ENCODE measurements at regions not wholly inside any gene's neighbourhood (a gene's known extent, or its start where the extent isn't known, plus 50 kb on each side); places are given as distances from the start of the nearest gene placed in this dataset.

DNA sequence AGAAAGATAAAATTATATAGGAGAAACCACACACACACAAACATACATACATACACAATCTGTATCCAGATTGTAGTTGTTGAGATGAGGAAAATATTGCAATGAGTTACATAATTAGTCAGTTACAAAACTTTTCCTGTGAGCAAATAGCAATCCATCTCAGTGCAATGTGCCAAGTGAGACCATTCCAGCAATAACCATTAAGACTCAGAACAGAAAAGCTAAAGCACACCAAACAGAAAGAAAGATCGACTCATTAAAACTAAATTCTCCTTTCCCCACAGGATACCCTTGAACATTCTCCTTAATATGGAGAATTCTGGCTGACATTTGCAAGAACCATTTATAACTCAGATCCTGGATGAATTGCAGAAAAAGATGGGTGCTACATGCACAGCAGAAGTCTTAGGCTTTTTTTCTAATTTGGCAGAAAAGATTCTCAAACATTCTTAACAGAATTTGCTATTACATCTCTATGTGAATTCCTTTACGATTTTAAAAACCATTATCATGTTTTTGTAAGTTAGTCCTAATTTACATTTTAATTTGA is 1341.2 kb upstream of the SPRY2 start:
- DNase-seq (ENCODE audit: low read depth in 2 of 2): no peak

- DNase-seq (ENCODE audit: low read depth in 2 of 2): no peak
Observed at GRCh38 chr13:81677857-81678256, 1336.9 kb upstream of the SPRY2 start.

DNA sequence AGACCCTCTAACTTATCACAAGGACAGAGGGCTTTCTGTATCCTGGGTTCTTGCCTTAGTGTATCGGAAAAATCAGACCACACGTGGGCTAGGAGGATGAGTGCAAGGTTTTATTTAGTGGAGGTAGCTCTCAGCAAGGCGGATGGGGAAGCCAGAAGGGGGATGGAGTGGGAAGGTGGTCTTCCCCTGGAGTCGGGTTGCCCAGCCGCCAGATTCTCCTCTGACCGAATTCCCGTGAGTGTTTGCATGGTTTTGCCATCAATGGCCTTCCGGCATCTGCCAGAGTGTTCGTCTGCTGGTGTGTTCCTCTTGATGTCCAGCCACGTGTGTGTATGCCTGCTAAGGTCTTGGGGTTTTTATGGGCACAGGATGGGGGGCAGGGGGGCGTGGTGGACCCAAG is 1335.1 kb upstream of the SPRY2 start:
- no peak for DNase-seq (ENCODE audit: low read depth in 2 of 2)

GRCh38 chr13:81671064-81671463 is 1330.1 kb upstream of the SPRY2 start:
- no peak for DNase-seq (ENCODE audit: low read depth in 2 of 2)

DNA sequence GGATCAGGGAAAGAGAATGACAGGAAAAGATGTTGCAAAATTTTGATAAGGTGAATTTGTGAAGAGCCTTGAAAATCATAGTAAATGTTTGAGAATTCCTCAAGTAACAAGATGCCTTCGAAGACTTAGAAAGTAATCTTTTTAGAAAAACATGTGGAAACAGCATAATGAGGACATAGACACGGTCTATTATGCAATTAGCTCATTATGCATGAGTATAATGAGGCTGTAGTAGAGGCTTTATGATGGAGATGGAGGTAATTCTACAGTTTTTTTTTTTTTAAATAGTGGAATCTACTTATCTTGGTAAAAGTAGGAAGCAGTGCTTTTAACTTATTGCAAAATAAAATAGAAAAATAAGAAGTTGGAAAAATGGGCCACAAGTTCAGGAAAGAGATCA is 1329.1 kb upstream of the SPRY2 start:
- DNase-seq (ENCODE audit: low read depth in 2 of 2): no peak

- DNase-seq (ENCODE audit: low read depth in 2 of 2): no peak
Observed at GRCh38 chr13:81664872-81665271, 1323.9 kb upstream of the SPRY2 start.

- no peak for DNase-seq (ENCODE audit: low read depth in 2 of 2)
Observed at GRCh38 chr13:81659984-81660383, 1319.1 kb upstream of the SPRY2 start.

GRCh38 chr13:81658598-81659370 is 1317.9 kb upstream of the SPRY2 start:
- DNase-seq (ENCODE audit: low read depth in 2 of 2): no peak

DNA sequence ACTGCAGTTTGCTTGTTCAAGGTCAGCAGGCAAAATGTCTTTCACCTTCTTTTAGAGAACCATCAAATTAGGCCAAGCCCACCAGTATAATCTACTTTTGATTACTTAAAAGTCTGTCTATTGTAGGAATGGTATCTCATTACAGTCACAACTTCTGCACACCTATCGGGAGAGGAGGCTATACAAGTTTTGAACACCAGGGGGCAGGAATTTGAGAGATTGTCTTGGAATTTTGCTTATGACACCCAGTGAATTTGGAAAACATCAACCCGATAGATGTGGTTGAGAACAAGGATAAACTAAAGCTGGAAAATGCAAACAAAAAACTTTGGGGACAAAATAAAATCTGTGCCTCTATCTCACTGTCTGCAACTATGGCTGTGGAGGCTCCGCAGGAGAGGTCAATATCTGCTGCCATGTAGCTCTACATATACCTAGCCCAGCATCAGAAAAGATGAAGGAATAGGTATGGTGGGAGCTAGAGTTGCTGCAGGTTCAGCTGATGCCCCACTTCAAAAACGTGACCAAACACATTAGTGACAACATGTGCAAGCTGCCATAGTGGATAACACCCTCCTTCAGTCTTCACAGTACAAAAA is 1299.2 kb upstream of the SPRY2 start:
- DNase-seq (ENCODE audit: low read depth in 2 of 2): no peak

GRCh38 chr13:81637457-81637856 is 1296.5 kb upstream of the SPRY2 start:
- DNase-seq (ENCODE audit: low read depth in 2 of 2): no peak

GRCh38 chr13:81636120-81636519 is 1295.2 kb upstream of the SPRY2 start:
- DNase-seq (ENCODE audit: low read depth in 2 of 2): no peak

- no peak for DNase-seq (ENCODE audit: low read depth in 2 of 2)
Observed at GRCh38 chr13:81615031-81615430, 1274.1 kb upstream of the SPRY2 start.

DNA sequence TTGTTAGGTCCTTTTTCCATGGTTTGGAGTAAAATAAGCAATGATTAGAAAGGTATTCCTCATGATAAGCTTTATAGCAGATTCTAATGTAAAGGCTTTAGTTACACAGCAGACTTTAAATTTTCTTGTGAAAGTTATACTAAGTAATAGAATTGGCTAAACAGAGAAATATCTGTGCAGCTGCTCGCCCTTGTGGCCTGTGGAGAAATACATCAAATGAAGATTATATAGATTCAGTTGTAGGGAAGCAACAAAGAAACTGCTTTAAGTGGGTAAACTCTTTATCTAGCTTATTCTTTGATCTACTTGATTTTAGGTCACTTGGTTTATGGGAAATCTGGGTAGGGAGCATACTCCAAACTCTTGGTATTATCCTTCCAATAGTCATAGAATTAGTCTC is 1269.7 kb upstream of the SPRY2 start:
- DNase-seq (ENCODE audit: low read depth in 2 of 2): no peak

GRCh38 chr13:81609335-81609734 is 1268.4 kb upstream of the SPRY2 start:
- no peak for DNase-seq (ENCODE audit: low read depth in 2 of 2)

DNA sequence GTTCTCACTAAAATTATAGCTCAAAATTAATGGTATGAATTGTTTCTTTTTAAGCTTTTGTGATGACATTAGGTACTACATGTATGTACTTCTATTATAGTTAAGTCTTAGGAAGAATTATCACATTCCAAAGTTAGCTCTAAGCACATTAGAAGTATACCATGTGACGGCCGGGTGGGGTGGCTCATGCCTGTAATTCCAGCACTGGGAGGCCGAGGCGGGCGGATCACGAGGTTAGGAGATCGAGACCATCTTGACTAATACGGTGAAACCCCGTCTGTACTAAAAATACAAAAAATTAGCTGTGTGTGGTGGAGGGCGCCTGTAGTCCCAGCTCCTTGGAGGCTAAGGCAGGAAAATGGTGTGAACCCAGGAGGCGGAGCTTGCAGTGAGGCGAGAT is 1265.1 kb upstream of the SPRY2 start:
- DNase-seq (ENCODE audit: low read depth in 2 of 2): no peak

- no peak for DNase-seq (ENCODE audit: low read depth in 2 of 2)
Observed at GRCh38 chr13:81602241-81602640, 1261.3 kb upstream of the SPRY2 start.

DNA sequence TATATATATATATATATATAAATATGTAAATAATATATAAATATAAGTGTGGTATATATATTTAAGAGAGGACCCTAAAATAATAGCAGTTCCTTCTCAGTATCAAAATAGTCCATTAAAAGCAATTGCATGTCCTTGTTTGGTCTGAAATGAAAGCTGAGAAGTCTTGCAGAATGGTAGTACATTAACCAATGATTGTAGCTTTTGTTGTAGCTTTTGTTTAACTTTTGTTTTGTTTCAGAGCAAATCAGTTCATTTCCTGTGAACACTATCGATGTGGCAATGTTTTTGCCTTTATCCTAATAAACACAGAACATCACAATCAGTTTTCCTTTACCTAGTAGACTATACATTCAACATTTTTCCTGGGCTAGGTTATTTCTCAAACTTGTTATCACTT is 1256.2 kb upstream of the SPRY2 start:
- no peak for DNase-seq (ENCODE audit: low read depth in 2 of 2)

- DNase-seq (ENCODE audit: low read depth in 2 of 2): no peak
Observed at GRCh38 chr13:81596224-81596753, 1255.4 kb upstream of the SPRY2 start.

GRCh38 chr13:81591528-81592220 is 1250.7 kb upstream of the SPRY2 start:
- no peak for DNase-seq (ENCODE audit: low read depth in 2 of 2)

GRCh38 chr13:81582381-81582780 is 1241.5 kb upstream of the SPRY2 start:
- DNase-seq (ENCODE audit: low read depth in 2 of 2): no peak

DNA sequence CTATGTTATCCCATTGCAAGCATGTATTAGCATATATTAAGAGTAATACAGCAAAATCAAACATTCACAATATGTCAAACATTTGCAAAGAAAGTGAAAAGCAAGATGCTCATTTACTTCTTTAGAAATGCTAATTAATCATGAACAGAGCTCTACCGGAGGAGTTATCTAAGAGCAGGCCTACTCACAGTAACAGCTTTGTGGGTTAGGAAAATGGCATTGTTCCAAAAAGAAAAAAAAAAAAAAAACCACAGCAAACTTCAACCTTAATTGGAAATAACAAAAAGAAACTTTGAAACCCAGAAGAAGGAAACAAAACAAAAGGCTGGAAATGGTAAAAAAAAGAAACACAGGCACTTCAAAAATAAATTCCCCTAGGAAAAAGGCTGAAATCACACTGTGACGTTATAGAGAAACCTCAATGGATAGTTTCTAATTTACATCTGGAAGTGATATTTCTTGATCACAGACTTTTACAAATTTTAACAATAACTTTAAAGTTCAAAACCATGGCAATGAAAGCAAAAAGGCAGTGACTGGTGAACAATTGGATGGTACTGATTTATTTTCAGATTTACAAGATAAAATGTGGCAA is 1236.8 kb upstream of the SPRY2 start:
- no peak for DNase-seq (ENCODE audit: low read depth in 2 of 2)

- no peak for DNase-seq (ENCODE audit: low read depth in 2 of 2)
Observed at GRCh38 chr13:81568824-81569223, 1227.9 kb upstream of the SPRY2 start.

Measured in stimulated activated CD4-positive, alpha-beta T cell treated with anti-CD3 and anti-CD28 coated beads, Interleukin-4, amount 100 ng/mL, for 48 hours (primary cell).